GM12892 (cell line): ENCODE measurements at regions not wholly inside any gene's neighbourhood (a gene's known extent, or its start where the extent isn't known, plus 50 kb on each side); places are given as distances from the start of the nearest gene placed in this dataset.
"Not testable (repeated sequence)": the region's sequence is repeated elsewhere in the genome, so short reads cannot be mapped to it uniquely, and the experiment has no call there.

Experiments
- DNase-seq: peaks from one replicate; pipeline ENCODE4 v3.0.0; 2011; ENCODE audit not compliant: insufficient read length
- FAIRE-seq: peaks from 2 replicates; lab custom pipeline; 2011; peaks lifted over from hg19 to GRCh38; lab: Jason Lieb, UNC
- POLR2A ChIP-seq: IDR thresholded peaks from 2 replicates; pipeline ENCODE4 v1.6.1; 2011; ENCODE audit warnings: low read depth, low read length, control low read depth
- POLR2AphosphoS5 ChIP-seq: IDR thresholded peaks from 2 replicates; pipeline ENCODE4 v1.6.1; 2011; ENCODE audit warnings: low read depth, low read length, control low read depth
- TAF1 ChIP-seq: IDR thresholded peaks from 2 replicates; pipeline ENCODE4 v1.6.1; 2011; ENCODE audit warnings: low read depth, mild to moderate bottlenecking, control low read depth, low read length, borderline replicate concordance

DNA sequence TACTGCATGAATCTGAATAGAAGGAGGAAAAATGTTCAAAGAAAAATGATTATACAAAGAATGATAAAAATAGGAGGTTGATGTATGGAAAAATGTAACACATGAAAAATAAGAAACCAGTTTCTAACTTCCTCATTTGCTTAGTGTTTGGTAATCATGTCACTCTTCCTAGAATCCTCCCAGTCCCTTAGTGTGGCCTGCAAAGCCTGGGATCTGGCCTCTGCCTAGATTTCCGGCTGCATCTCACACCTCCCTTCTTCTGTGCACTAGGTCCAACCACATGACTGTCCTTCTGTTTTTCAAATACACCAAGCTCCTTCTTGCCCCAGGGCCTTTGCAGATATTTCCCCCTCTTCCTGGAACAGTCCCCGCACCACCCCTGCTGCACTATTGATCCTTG is 76.8 kb upstream of the RBMS1 start:
- TF ChIP-seq POLR2A = no peak
- TF ChIP-seq TAF1 = no peak
- TF ChIP-seq POLR2AphosphoS5 = no peak
- no peak for DNase-seq
- FAIRE-seq = no peak

DNA sequence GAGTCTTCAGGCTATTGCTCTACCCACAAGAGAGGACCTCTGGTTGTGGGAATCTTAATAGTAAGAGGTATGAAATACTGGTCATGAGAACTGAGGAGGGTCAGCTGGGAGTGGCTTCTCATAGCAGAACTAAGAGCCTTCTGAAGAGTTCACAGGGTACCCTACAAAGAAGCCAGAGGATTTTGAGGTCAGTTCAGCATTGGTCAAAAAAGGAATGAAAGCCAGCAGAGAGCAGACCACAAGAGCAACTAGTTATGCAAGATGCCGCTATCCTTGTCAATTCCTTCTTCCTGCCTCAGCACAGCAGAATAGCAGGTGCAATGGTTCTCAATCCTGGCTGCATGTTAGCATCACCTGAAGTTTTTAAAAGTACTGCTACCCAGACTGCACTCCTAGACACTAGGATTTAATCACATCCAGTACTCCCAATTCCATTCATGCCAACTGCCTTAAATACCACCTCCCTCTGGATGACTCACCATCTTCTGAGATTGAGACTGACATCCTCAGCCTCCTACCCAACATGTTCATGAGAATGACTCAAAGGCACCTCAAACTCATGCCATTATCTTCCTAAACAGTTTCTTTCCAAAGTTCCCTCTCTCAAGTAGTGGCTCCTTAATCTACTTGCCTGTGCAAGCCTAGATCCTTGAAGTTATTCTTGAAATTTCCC is 81.0 kb upstream of the RBMS1 start:
- no peak for FAIRE-seq

DNA sequence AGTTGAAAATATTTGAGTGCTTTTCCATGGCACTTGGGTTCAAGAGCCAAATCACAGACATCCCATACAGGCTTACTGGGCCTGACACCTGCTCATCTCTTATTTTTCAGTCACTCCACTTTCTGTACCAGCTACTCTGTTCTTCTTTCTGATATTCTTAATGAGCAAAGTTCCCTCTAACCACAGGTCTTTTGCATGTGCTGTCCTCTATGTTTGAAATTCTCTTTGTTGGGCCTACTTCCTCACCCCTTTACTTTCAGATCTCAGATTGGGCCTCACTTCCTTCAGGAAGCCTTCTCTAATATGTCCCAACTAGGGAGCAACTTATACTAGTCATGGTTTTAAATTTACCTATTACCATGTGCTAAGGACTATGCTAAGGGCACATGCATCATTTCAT is 81.8 kb upstream of the RBMS1 start:
- TF ChIP-seq TAF1 = no peak
- no peak for TF ChIP-seq POLR2A
- no peak for TF ChIP-seq POLR2AphosphoS5
- FAIRE-seq = no peak
- DNase-seq = no peak

More for the DNA sequence above, 81.0 kb upstream of the RBMS1 start:
- TF ChIP-seq POLR2AphosphoS5 = no peak
- no peak for TF ChIP-seq POLR2A
- no peak for TF ChIP-seq TAF1
- DNase-seq = no peak

DNA sequence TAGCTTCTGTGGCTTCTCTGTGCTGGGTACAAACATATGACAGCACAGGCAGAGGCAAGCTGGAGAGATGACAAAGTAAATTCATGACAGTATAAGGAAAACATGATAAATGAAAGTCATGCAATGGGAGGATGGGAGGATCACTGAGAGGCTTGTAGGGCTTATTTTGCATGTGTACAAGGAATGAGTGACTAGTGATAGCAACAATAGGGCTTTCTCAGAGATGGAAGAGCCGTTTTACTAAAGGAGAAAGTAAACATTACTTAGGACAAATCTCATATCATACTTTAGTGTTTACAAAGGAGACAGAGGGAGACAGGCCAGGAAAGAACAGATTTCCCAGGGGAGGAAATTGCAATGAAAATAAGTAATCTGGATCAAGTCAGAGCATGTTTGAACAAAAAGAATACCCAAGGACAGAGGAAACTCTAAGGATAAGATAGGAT is 82.5 kb upstream of the RBMS1 start:
- TF ChIP-seq POLR2A = no peak
- no peak for TF ChIP-seq POLR2AphosphoS5
- no peak for TF ChIP-seq TAF1
- DNase-seq = no peak
- no peak for FAIRE-seq

DNA sequence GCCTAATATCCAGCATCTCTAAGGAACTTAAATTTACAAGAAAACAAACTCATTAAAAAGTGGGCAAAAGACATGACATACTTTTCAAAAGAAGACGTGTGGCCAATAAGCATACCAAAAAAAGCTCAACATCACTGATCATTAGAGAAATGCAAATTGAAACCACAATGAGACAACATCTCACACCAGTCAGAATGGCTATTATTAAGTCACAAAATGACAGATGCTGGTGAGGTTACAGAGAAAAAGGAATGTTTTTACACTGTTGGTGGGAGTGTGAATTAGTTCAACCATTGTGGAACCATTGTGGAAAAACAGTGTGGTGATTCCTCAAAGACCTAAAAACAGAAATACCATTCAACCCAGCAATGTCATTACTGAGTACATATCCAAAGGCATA is 83.5 kb upstream of the RBMS1 start:
- not testable (repeated sequence) for FAIRE-seq, DNase-seq

DNA sequence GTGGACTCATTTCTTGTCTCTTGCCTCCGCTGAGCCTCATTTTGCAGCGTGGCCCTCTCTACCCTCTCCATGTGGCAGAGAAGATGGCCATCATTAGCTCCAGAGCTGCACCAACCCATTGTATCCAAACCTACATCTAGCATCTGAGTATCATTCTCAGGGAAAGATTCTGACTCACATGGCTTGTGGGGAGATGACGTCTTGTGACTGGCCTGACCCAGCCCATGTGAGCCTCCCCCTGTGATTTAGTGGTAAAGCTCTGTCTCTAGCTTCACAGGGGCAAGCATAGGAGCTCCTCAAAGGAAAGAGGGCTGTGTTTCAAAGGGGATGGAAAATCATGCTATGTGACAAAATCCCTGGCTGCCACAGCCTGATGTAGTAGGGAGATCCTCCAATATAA is 87.4 kb upstream of the RBMS1 start:
- no peak for FAIRE-seq
- no peak for DNase-seq
- TF ChIP-seq TAF1 = no peak
- TF ChIP-seq POLR2A = no peak
- TF ChIP-seq POLR2AphosphoS5 = no peak

DNA sequence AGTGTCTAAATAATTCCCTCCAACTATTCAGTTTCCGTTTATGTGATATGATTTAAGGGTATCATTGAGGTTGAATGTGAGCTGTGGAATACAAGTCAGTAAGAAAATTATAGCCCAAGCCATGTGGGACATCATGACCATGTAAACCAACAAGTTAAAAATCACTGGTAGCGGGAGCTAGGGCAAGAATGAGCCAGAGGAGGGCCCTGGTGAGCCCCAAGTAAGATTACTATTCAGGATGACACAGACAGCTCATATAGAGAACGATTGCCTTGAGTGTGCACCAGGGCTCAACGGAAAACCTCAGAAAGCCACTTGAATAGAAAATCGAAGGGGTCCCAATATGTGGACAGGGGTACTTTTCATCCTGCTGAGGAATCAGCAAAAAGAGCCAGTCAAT is 87.8 kb upstream of the RBMS1 start:
- TF ChIP-seq POLR2AphosphoS5 = no peak
- TF ChIP-seq POLR2A = no peak
- TF ChIP-seq TAF1 = no peak
- no peak for DNase-seq

DNA sequence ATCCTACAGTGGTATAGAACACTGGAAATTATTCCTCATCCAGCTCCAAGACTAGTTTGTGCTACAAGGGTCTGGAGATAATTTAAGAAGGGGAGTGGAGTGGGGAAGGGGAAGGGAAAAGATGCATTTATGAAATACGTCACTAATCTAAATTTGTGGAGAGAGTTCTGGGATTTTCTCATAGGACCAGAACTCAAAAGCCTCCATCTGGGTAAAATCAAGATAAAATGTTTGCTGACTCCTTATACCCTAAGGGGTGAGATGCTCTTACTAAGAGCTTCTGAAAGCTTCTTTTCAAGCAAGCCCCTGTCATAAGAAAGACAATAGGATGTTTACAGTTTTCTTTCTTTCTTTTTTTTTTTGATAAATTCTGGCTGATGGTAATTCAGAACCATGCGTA is 88.5 kb upstream of the RBMS1 start:
- DNase-seq (no peak), FAIRE-seq (no peak)
- TF ChIP-seq POLR2A = no peak
- no peak for TF ChIP-seq TAF1
- TF ChIP-seq POLR2AphosphoS5 = no peak

More for the DNA sequence above, 87.8 kb upstream of the RBMS1 start:
- no peak for FAIRE-seq

DNA sequence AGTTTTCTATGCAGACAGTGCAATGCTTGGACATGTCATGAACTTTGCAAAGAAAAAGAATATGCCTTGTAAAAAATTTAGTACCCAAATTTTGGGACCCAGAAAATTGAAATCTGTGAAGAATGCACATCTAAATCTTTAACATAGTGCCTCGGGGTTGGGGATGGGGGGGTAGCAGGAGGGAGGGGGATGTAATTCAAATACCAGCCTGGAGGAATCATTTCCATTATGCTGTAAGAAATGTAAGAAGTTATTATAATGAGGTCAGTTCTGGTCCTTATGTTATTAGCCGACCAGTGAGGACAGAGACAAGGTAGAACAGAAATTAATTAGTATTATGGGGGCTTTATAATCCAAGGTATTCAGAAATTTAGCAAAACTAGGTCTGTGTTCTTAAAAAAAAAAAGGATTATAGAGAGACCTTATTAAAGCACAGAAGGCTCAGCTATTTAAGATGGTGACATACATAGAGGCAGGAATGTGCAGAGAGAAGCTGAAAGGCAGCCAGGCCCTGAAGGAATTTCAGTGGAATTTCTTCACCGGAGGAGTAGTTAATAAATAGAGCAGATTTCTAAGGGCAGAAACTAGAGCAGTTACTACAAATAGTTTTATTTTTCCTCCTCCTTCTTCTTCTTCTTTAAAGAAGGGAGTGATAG is 89.0 kb upstream of the RBMS1 start:
- TF ChIP-seq POLR2A (no peak), TAF1 (no peak), POLR2AphosphoS5 (no peak)
- FAIRE-seq (no peak), DNase-seq (no peak)

DNA sequence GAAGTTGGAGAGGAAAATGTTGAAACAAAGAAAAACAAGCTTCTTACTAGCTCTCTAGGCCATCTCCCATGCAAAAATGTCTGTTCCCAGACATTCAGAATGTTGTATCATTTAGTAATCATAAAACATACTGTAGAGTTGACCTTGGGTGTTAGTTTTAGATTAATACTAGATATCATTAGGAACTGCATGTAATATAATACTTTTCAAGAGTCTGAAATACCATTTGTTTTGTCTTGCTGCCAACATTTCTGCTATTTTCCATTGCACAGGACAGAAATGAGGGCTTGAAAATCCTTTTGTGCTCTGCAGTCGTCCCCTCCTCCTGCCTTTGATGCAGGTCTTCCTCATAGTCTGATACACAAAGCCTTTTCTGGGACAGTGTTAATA is 89.5 kb upstream of the RBMS1 start:
- FAIRE-seq (no peak), DNase-seq (no peak)
- TF ChIP-seq POLR2A (no peak), TAF1 (no peak), POLR2AphosphoS5 (no peak)

DNA sequence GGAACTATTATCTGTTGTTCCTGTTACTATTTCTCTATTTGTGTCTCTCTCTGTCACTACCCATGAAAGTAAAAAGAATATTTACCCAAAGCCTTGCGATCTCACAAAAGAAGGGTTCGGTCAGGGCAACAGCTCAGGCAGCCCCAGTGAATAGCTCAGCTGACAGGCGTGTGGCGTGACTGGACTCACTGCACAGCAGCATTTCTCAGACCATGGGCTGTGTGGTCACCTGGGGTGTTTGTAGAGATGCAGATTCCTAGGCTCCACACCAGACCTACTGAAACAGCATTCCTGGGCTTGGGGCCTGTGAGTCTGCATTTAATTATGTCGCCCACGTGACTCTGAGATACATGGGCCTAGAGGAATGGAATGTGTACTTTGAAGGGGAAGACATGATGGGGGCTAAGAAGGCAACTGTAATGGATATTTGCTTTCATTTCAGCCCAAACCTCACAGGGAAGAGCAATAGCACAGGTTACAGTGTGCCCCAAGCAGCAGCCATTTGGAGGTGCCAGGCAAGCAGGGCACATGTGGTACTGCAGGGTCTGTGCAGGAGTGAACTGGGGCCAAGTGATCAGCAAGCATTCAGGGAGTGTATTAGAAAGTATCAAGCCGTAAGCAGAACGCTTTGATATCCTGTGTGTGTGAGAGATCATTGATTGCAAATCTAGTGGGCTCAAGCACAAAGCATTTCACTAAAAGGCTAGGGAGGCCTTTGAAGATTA is 90.4 kb upstream of the RBMS1 start:
- FAIRE-seq = no peak
- TF ChIP-seq POLR2A (no peak), TAF1 (no peak), POLR2AphosphoS5 (no peak)
- no peak for DNase-seq
